ENCODE measurements at regions not wholly inside any gene's neighbourhood (a gene's known extent, or its start where the extent isn't known, plus 50 kb on each side); places are given as distances from the start of the nearest gene placed in this dataset.

GRCh38 chr12:43098766-43099550 is 453.0 kb downstream of the ADAMTS20 start:
- Histone ChIP-seq H3K36me3 (ENCODE audit: control insufficient read depth in 2 of 2, insufficient read depth in 2 of 2, low read length in 1 of 2) (no peaks in the 10 kb centered on the region), H3K79me2 (ENCODE audit: control insufficient read depth, insufficient read depth, low read length) (no peaks in the 10 kb centered on the region), H3K27ac (ENCODE audit: control insufficient read depth, insufficient read depth) (no peak overlapping the region), H4K20me1 (ENCODE audit: control insufficient read depth, insufficient read depth) (no peaks in the 10 kb centered on the region), H3K4me2 (ENCODE audit: control insufficient read depth, insufficient read depth) (no peak overlapping the region), H3K9ac (ENCODE audit: control insufficient read depth, insufficient read depth, low read length) (no peak overlapping the region), H2AFZ (ENCODE audit: control insufficient read depth, low read depth, low read length) (no peak overlapping the region), H3K4me1 (ENCODE audit: control insufficient read depth, insufficient read depth, low read length) (no peaks in the 10 kb centered on the region), H3K27me3 (replicated peaks in 1 of 2; ENCODE audit: control insufficient read depth in 2 of 2, insufficient read depth in 2 of 2, low read length in 1 of 2) (no peaks in the 10 kb centered on the region), H3K9me3 (replicated peaks; ENCODE audit: control insufficient read depth, insufficient read depth, low read length) (no peaks in the 10 kb centered on the region), H3K4me3 (no peak overlapping the region)
- DNase-seq (ENCODE audit: low read depth, low spot score) (no peak), FAIRE-seq (no peak), ATAC-seq (no peak)
- RAD21 ChIA-PET (ENCODE audit: unreplicated experiment): no interaction called here
- CTCF ChIA-PET: no interaction called here
- no TSS peak for BruUV-seq (replicated peaks)
- 51% methylated on average over 7 of the region's 7 CpGs for WGBS (ENCODE audit: insufficient coverage, insufficient replicate concordance, low lambda C conversion rate, missing lambda C conversion rate)
- TF ChIP-seq POLR2AphosphoS5 (IDR thresholded peaks at IDR 0.05; ENCODE audit: low read length) (no peak), FOXM1 (IDR thresholded peaks at IDR 0.05; ENCODE audit: low read depth, low read length) (no peak)
- TF ChIP-seq, protein P1, sequence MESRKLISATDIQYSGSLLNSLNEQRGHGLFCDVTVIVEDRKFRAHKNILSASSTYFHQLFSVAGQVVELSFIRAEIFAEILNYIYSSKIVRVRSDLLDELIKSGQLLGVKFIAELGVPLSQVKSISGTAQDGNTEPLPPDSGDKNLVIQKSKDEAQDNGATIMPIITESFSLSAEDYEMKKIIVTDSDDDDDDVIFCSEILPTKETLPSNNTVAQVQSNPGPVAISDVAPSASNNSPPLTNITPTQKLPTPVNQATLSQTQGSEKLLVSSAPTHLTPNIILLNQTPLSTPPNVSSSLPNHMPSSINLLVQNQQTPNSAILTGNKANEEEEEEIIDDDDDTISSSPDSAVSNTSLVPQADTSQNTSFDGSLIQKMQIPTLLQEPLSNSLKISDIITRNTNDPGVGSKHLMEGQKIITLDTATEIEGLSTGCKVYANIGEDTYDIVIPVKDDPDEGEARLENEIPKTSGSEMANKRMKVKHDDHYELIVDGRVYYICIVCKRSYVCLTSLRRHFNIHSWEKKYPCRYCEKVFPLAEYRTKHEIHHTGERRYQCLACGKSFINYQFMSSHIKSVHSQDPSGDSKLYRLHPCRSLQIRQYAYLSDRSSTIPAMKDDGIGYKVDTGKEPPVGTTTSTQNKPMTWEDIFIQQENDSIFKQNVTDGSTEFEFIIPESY (IDR thresholded peaks at IDR 0.05): no peak
- intact Hi-C loops (cut with micrococcal nuclease; ENCODE audit: unreplicated experiment) (no loop called here), in situ Hi-C loops (cut with MboI) (no loop called here)
- SMC1A ChIA-PET (ENCODE audit: uncharacterized antibody, unreplicated experiment): interaction anchor here (0.7 kb wide), 1 partner anchor 24 kb away, joined by 3 read pairs; no protein-coding TSS in a partner anchor
- POLR2A ChIA-PET: no interaction called here

DNA sequence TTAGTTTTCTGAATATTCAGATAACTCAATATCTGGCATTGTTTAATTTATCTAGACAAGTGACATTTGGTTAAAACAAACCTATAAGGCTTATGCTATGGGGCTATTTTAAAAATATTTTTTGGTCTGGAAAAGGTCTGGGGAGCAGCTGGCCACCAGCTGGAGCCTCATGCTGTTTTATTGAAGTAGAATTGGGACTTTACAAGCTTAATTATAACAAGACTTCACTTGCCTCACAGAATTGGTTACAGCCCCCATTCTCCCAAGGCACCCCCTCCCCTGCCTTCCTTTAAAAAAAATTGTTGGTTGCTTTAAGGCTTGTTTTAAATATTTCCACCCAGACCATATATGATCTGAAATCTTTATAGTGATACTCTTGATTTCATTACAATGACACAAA is 453.9 kb downstream of the ADAMTS20 start:
- ChIA-PET RAD21 (ENCODE audit: unreplicated experiment) (no interaction called here), CTCF (interaction anchor here (1.0 kb wide), 1 partner anchor 13 kb away, joined by 4 read pairs; no protein-coding TSS in a partner anchor), SMC1A (ENCODE audit: uncharacterized antibody, unreplicated experiment) (interaction anchor here (0.7 to 1.2 kb wide), 3 partner anchors 25 to 30 kb away, joined by 3 read pairs; no protein-coding TSS in a partner anchor), POLR2A (interaction anchor here (0.7 kb wide), 2 partner anchors 46 to 103 kb away, joined by 3 read pairs; no protein-coding TSS in a partner anchor)
- Histone ChIP-seq H3K9me3 (replicated peaks; ENCODE audit: control insufficient read depth, insufficient read depth, low read length) (no peaks in the 10 kb centered on the region), H3K27ac (ENCODE audit: control insufficient read depth, insufficient read depth) (no peak overlapping the region), H3K9ac (ENCODE audit: control insufficient read depth, insufficient read depth, low read length) (no peak overlapping the region), H3K4me1 (ENCODE audit: control insufficient read depth, insufficient read depth, low read length) (no peaks in the 10 kb centered on the region), H3K79me2 (ENCODE audit: control insufficient read depth, insufficient read depth, low read length) (no peaks in the 10 kb centered on the region), H3K4me3 (no peak overlapping the region), H3K36me3 (ENCODE audit: control insufficient read depth in 2 of 2, insufficient read depth in 2 of 2, low read length in 1 of 2) (no peaks in the 10 kb centered on the region), H3K4me2 (ENCODE audit: control insufficient read depth, insufficient read depth) (no peak overlapping the region), H2AFZ (ENCODE audit: control insufficient read depth, low read depth, low read length) (no peak overlapping the region), H3K27me3 (replicated peaks in 1 of 2; ENCODE audit: control insufficient read depth in 2 of 2, insufficient read depth in 2 of 2, low read length in 1 of 2) (no peaks in the 10 kb centered on the region), H4K20me1 (ENCODE audit: control insufficient read depth, insufficient read depth) (no peaks in the 10 kb centered on the region)
- DNase-seq (ENCODE audit: low read depth, low spot score) (no peak), FAIRE-seq (no peak), ATAC-seq (no peak)
- intact Hi-C loops (cut with micrococcal nuclease; ENCODE audit: unreplicated experiment): no loop called here
- in situ Hi-C loops (cut with MboI): no loop called here
- no TSS peak for BruUV-seq (replicated peaks)
- TF ChIP-seq NFIC (IDR thresholded peaks at IDR 0.05; ENCODE audit: low read depth, low read length): no peak
- TF ChIP-seq, protein P2, sequence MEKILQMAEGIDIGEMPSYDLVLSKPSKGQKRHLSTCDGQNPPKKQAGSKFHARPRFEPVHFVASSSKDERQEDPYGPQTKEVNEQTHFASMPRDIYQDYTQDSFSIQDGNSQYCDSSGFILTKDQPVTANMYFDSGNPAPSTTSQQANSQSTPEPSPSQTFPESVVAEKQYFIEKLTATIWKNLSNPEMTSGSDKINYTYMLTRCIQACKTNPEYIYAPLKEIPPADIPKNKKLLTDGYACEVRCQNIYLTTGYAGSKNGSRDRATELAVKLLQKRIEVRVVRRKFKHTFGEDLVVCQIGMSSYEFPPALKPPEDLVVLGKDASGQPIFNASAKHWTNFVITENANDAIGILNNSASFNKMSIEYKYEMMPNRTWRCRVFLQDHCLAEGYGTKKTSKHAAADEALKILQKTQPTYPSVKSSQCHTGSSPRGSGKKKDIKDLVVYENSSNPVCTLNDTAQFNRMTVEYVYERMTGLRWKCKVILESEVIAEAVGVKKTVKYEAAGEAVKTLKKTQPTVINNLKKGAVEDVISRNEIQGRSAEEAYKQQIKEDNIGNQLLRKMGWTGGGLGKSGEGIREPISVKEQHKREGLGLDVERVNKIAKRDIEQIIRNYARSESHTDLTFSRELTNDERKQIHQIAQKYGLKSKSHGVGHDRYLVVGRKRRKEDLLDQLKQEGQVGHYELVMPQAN (conservative IDR thresholded peaks at IDR 0.05): no peak
- TF ChIP-seq SUZ12 (IDR thresholded peaks at IDR 0.05; ENCODE audit: unreplicated experiment): no peak
- TF ChIP-seq NR2C1 (IDR thresholded peaks at IDR 0.05): no peak
- no peak for TF ChIP-seq ETV6 (conservative IDR thresholded peaks at IDR 0.05 in 1 of 2, IDR thresholded peaks at IDR 0.05 in 1 of 2; ENCODE audit: borderline replicate concordance in 1 of 2, low read depth in 1 of 2)
- TF ChIP-seq POLR2A (IDR thresholded peaks at IDR 0.05; ENCODE audit: low read depth, low read length): no peak
- TF ChIP-seq POLR2AphosphoS5 (IDR thresholded peaks at IDR 0.05; ENCODE audit: low read length): no peak
- TF ChIP-seq GATAD2B (conservative IDR thresholded peaks at IDR 0.05; ENCODE audit: low read depth): no peak
- no peak for TF ChIP-seq BHLHE40 (IDR thresholded peaks at IDR 0.05; ENCODE audit: borderline replicate concordance in 1 of 2, low read depth in 2 of 2, low read length in 1 of 2)
- no peak for TF ChIP-seq RAD21 (IDR thresholded peaks at IDR 0.05; ENCODE audit: insufficient read depth, low read depth, low read length)

Data from GM12878 (cell line).